Right lobe of liver (tissue), 4 donors: ENCODE measurements at regions not wholly inside any gene's neighbourhood (a gene's known extent, or its start where the extent isn't known, plus 50 kb on each side); places are given as distances from the start of the nearest gene placed in this dataset.

Experiments
- CTCF ChIP-seq, 4 donors: fragments of 200-600 bp in 3 of 4; fragments of 450-650 bp in 1 of 4; IDR thresholded peaks; one replicate each; pipeline versions ENCODE4 v1.5.1 to v1.8.0; 2016 to 2022; ENCODE audit warnings: antibody characterized with exemption in 4 of 4, mild to moderate bottlenecking in 2 of 4
- POLR2A ChIP-seq: fragments of 450-650 bp; IDR thresholded peaks from one replicate; pipeline ENCODE4 v1.6.1; 2017; ENCODE audit warnings: antibody characterized with exemption, mild to moderate bottlenecking
- donor health status: DM: no; HTN: no; CAD: no.
- donor health status: DM: no; HTN: no; CAD: no.
- donor health status: DM: no; HTN: yes; CAD: no.

GRCh38 chr4:55723403-55723802, 87.3 kb upstream of the NMU start:
- TF ChIP-seq CTCF (IDR thresholded peaks at IDR 0.05) (no peak), POLR2A (no peak)
